K562 (cell line): ENCODE measurements at regions not wholly inside any gene's neighbourhood (a gene's known extent, or its start where the extent isn't known, plus 50 kb on each side); places are given as distances from the start of the nearest gene placed in this dataset.
A peak's percentile ranks its signal among the peaks of the same experiment; 100 is the strongest.

Source experiments
- BRD4 ChIP-seq: fragments of 200-600 bp; sonication (generic); IDR thresholded peaks from 2 replicates; pipeline ENCODE4 v1.6.1; 2017; ENCODE audit warnings: inconsistent platforms
- ETV1 ChIP-seq: fragments of 450-650 bp; conservative IDR thresholded peaks from 2 replicates; pipeline ENCODE4 v1.6.1; 2016; ENCODE audit warnings: missing genetic modification characterization, control low read depth, low read depth, missing compliant biosample characterization
- FOXJ2 ChIP-seq: fragments of 200-800 bp; sonication (Bioruptor generic); IDR thresholded peaks from 2 replicates; pipeline ENCODE4 v1.6.1; 2016; ENCODE audit warnings: missing genetic modification characterization, missing compliant biosample characterization
- FOXK2 ChIP-seq, 2 experiments: fragments of 450-650 bp; IDR thresholded peaks in 1 of 2; conservative IDR thresholded peaks in 1 of 2; 2 replicates each; pipeline ENCODE4 v1.6.1; 2016; ENCODE audit warnings: low read depth in 2 of 2, mild to moderate bottlenecking in 1 of 2
- HIVEP1 ChIP-seq: fragments of 250-450 bp; sonication (Bioruptor Pico); IDR thresholded peaks from 2 replicates; pipeline ENCODE4 v1.4.0; 2020; ENCODE audit warnings: mild to moderate bottlenecking
- HNRNPUL1 ChIP-seq: fragments of 200-400 bp; formaldehyde crosslinking; IDR thresholded peaks from 2 replicates; pipeline ENCODE4 v1.6.1; 2017; ENCODE audit warnings: low read length
- IFI16 ChIP-seq: fragments of 250-450 bp; sonication (Bioruptor Pico); IDR thresholded peaks from 2 replicates; pipeline ENCODE4 v2.1.2; 2022; ENCODE audit warnings: mild to moderate bottlenecking, inconsistent platforms
- MTF1 ChIP-seq: fragments of 250-450 bp; sonication (Bioruptor Pico); IDR thresholded peaks from 2 replicates; pipeline ENCODE4 v1.9.0; 2021; ENCODE audit warnings: moderate library complexity, mild to moderate bottlenecking, inconsistent platforms, borderline replicate concordance
- SRF ChIP-seq, 2 experiments: fragments of 250-450, 450-650 bp in 1 of 2; sonication (Bioruptor Pico) in 1 of 2; sonication (generic) in 1 of 2; formaldehyde crosslinking; IDR thresholded peaks; 2 replicates each; pipeline versions ENCODE4 v1.5.0 to v1.5.1; 2020 to 2022; ENCODE audit warnings: mild to moderate bottlenecking in 1 of 2, missing genetic modification reagents in 1 of 2
- TEAD2 ChIP-seq: fragments of 450-650 bp; IDR thresholded peaks from 2 replicates; pipeline ENCODE4 v1.6.1; 2016; ENCODE audit warnings: missing genetic modification characterization, control low read depth, missing compliant biosample characterization
- ZNF668 ChIP-seq: fragments of 250-450 bp; sonication (Bioruptor Pico); IDR thresholded peaks from 2 replicates; pipeline ENCODE4 v1.8.0; 2022; ENCODE audit warnings: mild to moderate bottlenecking, inconsistent platforms
- ZSCAN29 ChIP-seq: fragments of 450-650 bp; IDR thresholded peaks from 2 replicates; pipeline ENCODE4 v1.6.1; 2017
- TF ChIP-seq, protein P1 (sequence below): fragments of 450-650 bp; IDR thresholded peaks from 2 replicates; pipeline ENCODE4 v1.6.1; 2016
- TF ChIP-seq, protein P2 (sequence below): fragments of 450-650 bp; formaldehyde crosslinking; IDR thresholded peaks from 2 replicates; pipeline ENCODE4 v1.4.0; 2020; ENCODE audit warnings: mild to moderate bottlenecking, moderate library complexity
- TF ChIP-seq, protein P3 (sequence below): fragments of 250-450 bp; sonication (Bioruptor Pico); IDR thresholded peaks from 2 replicates; pipeline ENCODE4 v1.8.0; 2021; ENCODE audit warnings: mild to moderate bottlenecking, moderate library complexity
- TF ChIP-seq, protein P4 (sequence below): sonication (generic); formaldehyde crosslinking; IDR thresholded peaks from 2 replicates; pipeline ENCODE4 v1.8.1; 2023; ENCODE audit warnings: mild to moderate bottlenecking, missing genetic modification reagents, moderate library complexity
- TF ChIP-seq, protein P5 (sequence below): sonication (generic); formaldehyde crosslinking; IDR thresholded peaks from 2 replicates; pipeline ENCODE4 v1.8.1; 2022; ENCODE audit warnings: missing genetic modification reagents

DNA sequence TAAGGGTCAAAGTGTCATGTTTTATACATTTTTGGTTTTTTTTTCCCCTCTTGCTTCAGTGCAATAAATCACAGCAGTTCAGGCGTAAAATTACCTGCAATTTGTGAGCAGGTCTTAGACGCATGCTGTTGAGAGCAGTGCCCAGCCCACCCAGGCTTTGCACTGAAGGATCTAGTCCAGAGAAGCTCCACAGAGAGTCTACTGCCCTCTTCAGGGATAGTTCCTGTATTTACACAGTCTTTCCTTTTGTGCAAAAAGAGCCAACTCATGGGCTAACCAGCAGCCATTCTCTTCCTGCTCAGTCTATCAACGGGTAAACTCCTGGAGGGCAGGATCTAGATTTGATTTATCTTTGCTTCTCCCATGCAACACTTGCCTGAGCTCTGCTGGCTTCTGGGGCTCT lies 82.2 kb upstream of the NAMPT start (continued):
- TF ChIP-seq MTF1 (CRISPR knock-in tag): no peak
- TF ChIP-seq SRF (CRISPR knock-in tag; IDR thresholded peaks at IDR 0.05): 0 out of 4 replicates have a peak, but pooled peaks of 1 of the 2 experiments have one; percentile 7
- TF ChIP-seq, protein P1, sequence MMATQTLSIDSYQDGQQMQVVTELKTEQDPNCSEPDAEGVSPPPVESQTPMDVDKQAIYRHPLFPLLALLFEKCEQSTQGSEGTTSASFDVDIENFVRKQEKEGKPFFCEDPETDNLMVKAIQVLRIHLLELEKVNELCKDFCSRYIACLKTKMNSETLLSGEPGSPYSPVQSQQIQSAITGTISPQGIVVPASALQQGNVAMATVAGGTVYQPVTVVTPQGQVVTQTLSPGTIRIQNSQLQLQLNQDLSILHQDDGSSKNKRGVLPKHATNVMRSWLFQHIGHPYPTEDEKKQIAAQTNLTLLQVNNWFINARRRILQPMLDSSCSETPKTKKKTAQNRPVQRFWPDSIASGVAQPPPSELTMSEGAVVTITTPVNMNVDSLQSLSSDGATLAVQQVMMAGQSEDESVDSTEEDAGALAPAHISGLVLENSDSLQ: peak; percentile 66
- no peak for TF ChIP-seq HNRNPUL1
- TF ChIP-seq, protein P2, sequence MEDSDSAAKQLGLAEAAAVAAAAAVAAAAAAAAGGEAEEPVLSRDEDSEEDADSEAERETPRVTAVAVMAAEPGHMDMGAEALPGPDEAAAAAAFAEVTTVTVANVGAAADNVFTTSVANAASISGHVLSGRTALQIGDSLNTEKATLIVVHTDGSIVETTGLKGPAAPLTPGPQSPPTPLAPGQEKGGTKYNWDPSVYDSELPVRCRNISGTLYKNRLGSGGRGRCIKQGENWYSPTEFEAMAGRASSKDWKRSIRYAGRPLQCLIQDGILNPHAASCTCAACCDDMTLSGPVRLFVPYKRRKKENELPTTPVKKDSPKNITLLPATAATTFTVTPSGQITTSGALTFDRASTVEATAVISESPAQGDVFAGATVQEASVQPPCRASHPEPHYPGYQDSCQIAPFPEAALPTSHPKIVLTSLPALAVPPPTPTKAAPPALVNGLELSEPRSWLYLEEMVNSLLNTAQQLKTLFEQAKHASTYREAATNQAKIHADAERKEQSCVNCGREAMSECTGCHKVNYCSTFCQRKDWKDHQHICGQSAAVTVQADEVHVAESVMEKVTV (CRISPR knock-in tag): peak; percentile 82
- TF ChIP-seq ETV1 (tag): peak; percentile 82
- no peak for TF ChIP-seq HIVEP1 (CRISPR knock-in tag)
- TF ChIP-seq ZSCAN29: no peak
- no peak for TF ChIP-seq ZNF668 (CRISPR knock-in tag)
- TF ChIP-seq FOXJ2 (tag): peak; percentile 84
- peak in 1 of 2 experiments; percentile 78; a peak in 2 of 4 replicates for TF ChIP-seq FOXK2 (conservative IDR thresholded peaks at IDR 0.05 in 1 of 2, IDR thresholded peaks at IDR 0.05 in 1 of 2; ENCODE audit: low read depth in 2 of 2)
- TF ChIP-seq, protein P3, sequence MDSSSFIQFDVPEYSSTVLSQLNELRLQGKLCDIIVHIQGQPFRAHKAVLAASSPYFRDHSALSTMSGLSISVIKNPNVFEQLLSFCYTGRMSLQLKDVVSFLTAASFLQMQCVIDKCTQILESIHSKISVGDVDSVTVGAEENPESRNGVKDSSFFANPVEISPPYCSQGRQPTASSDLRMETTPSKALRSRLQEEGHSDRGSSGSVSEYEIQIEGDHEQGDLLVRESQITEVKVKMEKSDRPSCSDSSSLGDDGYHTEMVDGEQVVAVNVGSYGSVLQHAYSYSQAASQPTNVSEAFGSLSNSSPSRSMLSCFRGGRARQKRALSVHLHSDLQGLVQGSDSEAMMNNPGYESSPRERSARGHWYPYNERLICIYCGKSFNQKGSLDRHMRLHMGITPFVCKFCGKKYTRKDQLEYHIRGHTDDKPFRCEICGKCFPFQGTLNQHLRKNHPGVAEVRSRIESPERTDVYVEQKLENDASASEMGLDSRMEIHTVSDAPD: no peak
- TF ChIP-seq TEAD2 (tag): no peak
- TF ChIP-seq IFI16 (CRISPR knock-in tag): no peak
- TF ChIP-seq BRD4: no peak
- TF ChIP-seq, protein P4, sequence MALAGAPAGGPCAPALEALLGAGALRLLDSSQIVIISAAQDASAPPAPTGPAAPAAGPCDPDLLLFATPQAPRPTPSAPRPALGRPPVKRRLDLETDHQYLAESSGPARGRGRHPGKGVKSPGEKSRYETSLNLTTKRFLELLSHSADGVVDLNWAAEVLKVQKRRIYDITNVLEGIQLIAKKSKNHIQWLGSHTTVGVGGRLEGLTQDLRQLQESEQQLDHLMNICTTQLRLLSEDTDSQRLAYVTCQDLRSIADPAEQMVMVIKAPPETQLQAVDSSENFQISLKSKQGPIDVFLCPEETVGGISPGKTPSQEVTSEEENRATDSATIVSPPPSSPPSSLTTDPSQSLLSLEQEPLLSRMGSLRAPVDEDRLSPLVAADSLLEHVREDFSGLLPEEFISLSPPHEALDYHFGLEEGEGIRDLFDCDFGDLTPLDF (CRISPR knock-in tag): no peak
- TF ChIP-seq, protein P5, sequence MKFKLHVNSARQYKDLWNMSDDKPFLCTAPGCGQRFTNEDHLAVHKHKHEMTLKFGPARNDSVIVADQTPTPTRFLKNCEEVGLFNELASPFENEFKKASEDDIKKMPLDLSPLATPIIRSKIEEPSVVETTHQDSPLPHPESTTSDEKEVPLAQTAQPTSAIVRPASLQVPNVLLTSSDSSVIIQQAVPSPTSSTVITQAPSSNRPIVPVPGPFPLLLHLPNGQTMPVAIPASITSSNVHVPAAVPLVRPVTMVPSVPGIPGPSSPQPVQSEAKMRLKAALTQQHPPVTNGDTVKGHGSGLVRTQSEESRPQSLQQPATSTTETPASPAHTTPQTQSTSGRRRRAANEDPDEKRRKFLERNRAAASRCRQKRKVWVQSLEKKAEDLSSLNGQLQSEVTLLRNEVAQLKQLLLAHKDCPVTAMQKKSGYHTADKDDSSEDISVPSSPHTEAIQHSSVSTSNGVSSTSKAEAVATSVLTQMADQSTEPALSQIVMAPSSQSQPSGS: no peak
